AG09319 (cell line): ENCODE measurements at regions not wholly inside any gene's neighbourhood (a gene's known extent, or its start where the extent isn't known, plus 50 kb on each side); places are given as distances from the start of the nearest gene placed in this dataset.

Source experiments
- DNase-seq: peaks from one replicate; pipeline ENCODE4 v3.0.0-alpha.2; 2010; ENCODE audit warnings: low read depth; ENCODE audit errors: extremely low read depth
- TF ChIP-seq, protein P1 (sequence below): IDR thresholded peaks from 2 replicates; pipeline ENCODE4 v1.5.1; 2011; ENCODE audit warnings: low read depth, mild to moderate bottlenecking, inconsistent platforms, low read length, moderate library complexity

DNA sequence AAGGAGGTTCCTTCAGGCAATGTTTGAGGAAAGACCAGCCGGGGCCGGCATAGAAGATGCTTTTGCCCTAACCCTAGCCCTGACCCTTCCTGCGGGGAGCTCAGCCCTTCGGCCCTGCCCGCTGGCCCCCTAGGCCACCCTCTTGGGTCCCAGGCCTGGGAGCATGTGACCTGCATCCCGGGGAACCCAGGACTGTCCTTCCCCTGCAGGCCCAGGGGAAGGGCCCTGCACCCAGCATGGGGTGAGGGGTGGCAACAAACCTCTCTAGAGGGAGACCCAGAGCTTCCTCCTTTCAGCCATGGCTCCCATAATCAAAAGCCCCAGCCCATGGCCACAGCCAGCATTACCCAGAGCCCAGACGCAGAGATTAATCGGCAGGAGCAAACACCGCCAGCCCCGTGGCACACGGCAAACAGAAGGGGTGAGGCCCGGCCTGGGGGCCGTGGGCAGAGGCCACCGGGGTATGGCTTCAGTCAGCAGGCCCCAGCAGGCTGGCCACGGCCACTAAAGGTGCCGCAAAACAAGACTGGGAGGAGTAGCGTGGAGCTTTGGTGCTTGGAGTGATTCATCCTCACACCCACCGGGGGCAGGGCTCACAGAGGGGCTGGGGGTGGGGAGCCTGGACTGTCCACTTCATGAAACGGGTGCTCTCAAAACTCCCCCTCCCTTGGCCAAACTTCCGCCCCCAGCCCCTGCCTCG, 61.6 kb upstream of the HPCAL1 start:
- TF ChIP-seq, protein P1, sequence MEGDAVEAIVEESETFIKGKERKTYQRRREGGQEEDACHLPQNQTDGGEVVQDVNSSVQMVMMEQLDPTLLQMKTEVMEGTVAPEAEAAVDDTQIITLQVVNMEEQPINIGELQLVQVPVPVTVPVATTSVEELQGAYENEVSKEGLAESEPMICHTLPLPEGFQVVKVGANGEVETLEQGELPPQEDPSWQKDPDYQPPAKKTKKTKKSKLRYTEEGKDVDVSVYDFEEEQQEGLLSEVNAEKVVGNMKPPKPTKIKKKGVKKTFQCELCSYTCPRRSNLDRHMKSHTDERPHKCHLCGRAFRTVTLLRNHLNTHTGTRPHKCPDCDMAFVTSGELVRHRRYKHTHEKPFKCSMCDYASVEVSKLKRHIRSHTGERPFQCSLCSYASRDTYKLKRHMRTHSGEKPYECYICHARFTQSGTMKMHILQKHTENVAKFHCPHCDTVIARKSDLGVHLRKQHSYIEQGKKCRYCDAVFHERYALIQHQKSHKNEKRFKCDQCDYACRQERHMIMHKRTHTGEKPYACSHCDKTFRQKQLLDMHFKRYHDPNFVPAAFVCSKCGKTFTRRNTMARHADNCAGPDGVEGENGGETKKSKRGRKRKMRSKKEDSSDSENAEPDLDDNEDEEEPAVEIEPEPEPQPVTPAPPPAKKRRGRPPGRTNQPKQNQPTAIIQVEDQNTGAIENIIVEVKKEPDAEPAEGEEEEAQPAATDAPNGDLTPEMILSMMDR, result no peak

DNA sequence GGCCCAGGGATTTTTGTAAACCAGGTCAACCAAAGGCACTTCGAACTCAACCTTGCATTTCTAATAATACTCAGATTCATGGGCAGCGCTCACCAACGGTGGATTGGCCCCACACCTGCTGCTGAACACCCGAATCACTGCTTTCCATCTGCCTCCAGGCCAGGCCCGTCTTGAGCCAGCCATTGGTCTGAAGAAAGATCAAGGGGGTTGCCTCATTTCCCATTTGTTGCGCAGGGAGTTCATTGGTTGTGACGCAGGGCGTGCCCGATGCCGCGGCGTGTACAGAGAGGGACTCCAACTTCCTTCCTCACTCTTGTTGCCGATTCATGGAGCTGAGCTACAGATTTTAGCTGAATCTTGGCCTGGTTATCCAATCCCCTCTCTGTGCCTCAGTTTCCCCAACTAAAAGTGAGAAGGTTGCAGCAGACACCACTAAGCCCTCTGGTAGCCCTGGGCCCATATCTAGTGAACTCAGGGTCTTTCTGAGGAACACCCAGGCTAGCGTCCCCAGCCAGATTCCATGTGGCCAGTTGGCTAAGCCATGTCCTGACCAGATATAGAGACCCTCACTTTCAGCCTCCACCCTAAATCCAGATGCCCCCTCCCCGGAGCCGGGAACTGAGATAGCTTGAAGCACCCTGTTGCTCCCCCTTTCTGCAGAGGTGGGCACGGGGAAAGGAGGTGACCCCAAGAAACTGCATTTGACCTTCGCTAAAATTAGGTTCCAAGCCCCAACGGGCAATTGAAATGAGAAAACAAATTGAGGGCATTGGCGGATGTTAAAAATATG, 60.9 kb upstream of the HPCAL1 start:
- TF ChIP-seq, protein P1, result no peak
- no peak for DNase-seq

More for the DNA sequence above, 61.6 kb upstream of the HPCAL1 start:
- DNase-seq, result no peak

DNA sequence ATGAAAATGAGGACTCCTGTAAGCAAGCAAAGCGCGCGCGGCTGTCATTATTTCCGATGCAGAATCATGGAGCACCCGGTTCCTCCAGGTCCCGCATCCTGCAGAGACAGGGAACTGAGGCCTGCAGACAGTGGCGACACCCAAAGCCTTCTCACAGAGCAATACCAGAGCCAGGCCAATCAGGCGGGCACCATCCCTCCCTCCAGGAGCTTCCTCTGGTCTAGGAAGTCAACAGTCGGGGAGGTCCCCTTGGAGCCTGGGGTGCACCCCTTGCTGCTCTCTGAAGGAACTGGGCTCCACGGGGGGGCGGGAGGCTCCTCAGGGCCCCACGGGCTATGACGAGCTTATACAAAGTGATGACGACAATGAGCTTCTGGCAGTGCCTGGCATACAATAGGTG, 60.3 kb upstream of the HPCAL1 start:
- DNase-seq, result no peak
- TF ChIP-seq, protein P1, result no peak

DNA sequence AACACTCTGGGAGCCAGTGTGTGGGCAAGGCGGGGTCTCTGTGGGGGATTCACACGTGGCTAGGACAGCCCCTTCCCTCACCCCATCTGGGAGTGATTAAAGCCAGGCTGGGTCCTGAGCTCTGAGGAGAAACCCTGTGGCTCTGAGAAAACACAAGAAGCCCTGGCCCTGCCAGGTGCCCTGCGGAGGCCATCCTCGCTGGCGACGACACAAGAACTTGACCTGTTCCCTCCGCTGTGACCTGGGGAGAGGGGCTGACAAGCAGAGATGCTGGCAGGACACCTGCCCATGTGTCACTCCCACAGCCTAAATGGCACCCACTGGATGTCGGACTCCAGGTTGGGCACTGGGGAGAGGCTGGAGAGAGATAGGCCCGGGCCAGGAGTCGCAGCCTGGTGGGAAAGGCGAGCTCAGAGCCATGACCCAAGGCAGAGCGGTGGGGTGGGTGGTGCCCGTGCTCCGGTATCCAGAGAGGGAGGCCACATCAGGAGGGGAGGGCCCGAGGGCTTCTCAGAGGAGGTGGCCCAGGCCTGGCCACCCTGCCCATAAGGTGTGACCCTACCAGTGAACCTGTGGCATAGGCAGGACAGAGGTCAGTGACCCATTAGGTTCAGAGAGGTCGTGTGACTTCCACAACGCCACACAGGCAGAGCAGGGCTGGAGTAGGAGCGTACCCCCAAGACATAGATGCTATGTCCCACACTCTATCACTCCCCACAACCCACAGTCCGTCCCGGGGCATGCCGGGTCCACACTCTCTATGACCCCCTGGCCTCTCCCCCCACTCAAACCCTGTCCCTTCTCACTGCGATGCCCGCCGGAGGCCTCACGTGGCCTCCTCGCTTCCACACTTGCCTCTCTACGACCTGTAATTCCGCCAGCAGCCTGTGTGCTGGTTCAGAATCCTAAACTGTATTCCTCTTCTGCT, 59.4 kb upstream of the HPCAL1 start:
- DNase-seq, result no peak

DNA sequence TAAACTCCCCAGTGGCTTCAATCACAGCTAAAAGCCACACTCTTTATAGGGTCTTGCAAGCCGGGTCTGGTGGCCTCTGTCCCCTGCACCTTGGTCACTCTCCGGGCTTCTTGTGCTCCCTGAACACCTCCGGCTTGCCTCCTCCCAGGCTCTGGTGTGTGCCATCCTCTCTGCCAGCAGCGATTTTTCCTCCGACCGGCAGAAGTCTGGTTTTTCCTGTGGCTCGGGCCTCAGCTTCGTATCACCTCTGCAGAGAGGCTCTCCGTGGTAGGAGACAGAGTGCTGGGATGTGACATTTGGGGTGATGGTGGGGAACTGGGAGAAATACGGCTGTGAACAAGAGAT, 58.8 kb upstream of the HPCAL1 start:
- DNase-seq, result no peak
- TF ChIP-seq, protein P1, result no peak

More for the DNA sequence above, 59.4 kb upstream of the HPCAL1 start:
- TF ChIP-seq, protein P1, result no peak

DNA sequence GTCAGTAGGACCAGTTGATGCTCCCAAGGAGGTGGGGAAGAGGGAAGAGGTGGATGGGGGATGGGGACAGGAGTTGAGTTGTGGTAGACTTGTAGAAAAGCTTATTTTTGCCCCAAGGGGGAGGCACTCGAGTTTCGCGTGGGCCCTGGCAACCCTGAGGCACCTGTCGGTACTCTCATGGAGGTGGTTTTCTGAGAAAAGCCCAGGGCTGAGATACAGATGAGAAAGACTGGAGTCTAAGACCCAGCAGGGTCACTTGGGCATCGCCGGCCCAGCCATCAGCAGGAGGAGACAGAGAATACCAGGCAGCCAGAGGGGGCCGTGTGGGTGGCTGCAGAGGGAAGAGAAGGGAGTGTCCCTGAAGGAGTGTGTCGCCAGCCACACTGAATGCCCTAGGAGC, 57.7 kb upstream of the HPCAL1 start:
- DNase-seq, result no peak
- TF ChIP-seq, protein P1, result no peak
